ENCODE measurements at regions not wholly inside any gene's neighbourhood (a gene's known extent, or its start where the extent isn't known, plus 50 kb on each side); places are given as distances from the start of the nearest gene placed in this dataset.

GRCh38 chr7:25586513-25586912 is 358.2 kb upstream of the NPVF start:
- TF ChIP-seq POLR2A (IDR thresholded peaks at IDR 0.05; ENCODE audit: low read depth, low read length) (no peak), PAX5 (IDR thresholded peaks at IDR 0.05; ENCODE audit: insufficient read depth, low read length, severe bottlenecking) (no peak), POLR2AphosphoS5 (IDR thresholded peaks at IDR 0.05; ENCODE audit: low read depth, low read length) (no peak)
